T-helper 1 cell treated with Interleukin-12 subunit alpha and Interleukin-12 subunit beta and Interleukin-4 antibody, amounts not matched to agents 30 ng/mL and 1 ng/mL, for 36 hours (primary cell): ENCODE measurements at regions not wholly inside any gene's neighbourhood (a gene's known extent, or its start where the extent isn't known, plus 50 kb on each side); places are given as distances from the start of the nearest gene placed in this dataset.

Experiments
- intact Hi-C: fragments of 100-400 bp; cut with micrococcal nuclease; formaldehyde crosslinking; loops from one replicate; pipeline ENCODE4 v1.15.1; 2024

DNA sequence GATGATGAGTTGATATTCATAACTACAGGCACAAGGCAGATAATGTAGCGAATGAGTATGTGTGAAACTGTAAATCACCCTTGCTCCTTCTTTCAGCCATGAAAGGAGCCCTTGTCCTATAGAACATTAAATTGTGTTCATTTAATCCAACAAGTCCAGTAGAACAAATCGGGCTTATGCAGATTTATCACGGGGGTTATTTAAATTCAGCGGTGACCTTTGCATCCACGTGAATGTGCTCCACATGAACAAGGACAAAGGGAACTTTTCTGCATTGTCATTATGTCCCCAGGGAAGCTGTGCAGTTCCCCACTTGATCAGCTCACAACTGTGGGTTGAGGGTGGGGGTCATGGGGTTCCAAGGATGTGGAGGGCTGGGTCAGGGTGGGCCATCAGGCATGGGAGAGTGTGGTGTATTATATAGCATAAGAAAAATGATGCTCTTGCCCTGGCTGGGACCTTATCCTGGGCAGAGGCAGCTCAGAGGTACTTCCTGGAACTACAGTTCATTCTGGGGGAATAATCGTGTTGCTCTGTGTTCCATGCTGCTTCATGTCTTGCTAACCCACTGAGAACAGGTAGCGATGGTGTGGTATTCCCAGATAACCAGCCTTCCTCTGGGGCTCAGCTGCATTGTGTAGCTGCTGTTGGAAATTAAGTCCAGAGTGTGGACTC, 306.6 kb downstream of the FAT3 start:
- intact Hi-C loops: no loop called here

DNA sequence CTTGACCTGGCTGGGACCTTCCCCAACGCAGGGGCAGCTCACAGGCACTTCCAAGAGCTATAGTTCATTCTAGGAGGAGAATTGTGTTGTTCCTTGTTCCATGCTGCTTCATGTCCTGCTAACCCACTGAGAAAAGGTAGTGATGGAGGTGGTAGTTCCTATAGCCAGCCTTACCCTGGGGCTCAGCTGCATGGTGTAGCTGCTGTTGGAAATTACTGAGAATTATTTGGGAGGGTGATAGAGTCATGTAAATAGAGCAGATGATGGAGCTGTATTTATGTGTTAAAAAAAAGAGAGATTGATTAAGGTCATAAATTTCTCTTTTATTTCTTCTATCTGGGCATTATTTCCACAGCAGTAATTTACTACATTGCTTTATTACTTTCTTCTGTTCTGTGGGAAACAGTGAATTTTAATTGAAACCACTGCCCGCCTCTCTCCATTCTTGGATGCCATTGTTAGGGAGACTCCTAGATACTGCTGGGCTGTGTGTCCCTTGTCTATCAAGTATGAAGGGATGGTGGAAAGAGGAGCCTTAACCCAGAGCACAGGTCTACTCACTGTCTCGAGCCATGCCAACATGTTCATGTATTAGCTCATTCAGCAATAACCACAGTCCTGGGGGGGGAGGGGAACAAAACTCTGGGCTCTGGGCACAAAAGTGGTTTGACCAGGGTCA, 309.2 kb downstream of the FAT3 start:
- intact Hi-C loops: no loop called here

- intact Hi-C loops: no loop called here
Measured at GRCh38 chr11:92536883-92537282, 312.3 kb downstream of the FAT3 start.

DNA sequence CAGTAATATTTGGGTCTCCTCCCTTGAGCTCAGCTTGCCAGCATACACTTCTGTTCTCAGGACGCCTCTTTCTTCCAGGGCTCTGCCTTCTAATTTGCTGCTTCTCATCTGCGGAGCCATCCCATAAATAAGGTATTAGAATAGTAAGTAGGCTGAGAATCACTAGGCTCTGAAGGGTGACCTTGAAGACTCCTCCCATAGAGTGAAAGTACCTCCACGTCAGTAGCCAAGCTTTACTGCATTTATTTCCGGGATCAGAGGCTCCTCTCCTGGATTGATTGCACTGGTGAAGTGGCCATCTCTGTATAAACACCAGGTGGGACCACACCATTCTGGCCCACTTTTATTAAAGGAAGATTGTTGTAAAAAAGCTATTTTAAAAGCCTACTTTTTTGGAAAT, 315.5 kb downstream of the FAT3 start:
- intact Hi-C loops: no loop called here

- intact Hi-C loops: no loop called here
Measured at GRCh38 chr11:92545906-92546471, 321.4 kb downstream of the FAT3 start.

GRCh38 chr11:92546603-92547002, 322.0 kb downstream of the FAT3 start:
- intact Hi-C loops: no loop called here

DNA sequence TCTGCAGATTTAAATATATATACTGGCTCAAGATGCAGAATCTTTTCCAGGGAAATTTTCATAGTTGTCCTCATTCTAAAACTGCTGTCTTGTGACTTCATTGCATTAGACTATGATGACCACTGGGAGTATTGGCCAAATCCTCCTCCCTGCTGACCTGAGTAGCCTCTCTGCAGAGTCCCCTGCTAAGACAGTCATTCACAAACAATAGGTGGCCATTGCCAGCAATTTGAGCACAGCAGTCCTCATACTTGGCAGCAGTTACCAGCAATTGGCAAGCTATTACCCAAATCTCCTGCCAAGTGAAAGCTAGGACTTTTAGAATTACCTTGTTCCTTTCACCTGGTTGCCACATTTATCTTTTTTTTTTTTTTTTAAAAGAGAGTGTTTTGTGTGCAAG, 325.8 kb downstream of the FAT3 start:
- intact Hi-C loops: no loop called here

DNA sequence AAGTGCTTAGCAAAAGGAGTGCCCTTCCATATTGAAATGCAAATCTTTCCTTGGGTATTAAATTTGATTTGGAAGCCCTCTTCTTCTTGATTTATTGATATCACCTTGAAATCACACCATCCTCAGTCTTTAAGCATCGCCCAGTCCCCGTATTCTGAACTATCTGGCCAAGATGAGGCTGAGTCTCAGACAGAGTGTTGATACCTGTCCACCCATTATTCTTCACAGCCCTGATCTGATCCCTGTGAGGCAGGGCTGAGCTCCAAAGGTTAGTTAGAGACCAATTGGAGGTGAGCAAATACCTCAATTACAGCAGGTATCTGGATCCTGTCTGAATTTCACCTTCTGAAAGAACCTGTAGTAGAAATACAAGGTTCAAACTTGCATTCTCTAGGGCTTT, 326.3 kb downstream of the FAT3 start:
- intact Hi-C loops: no loop called here

DNA sequence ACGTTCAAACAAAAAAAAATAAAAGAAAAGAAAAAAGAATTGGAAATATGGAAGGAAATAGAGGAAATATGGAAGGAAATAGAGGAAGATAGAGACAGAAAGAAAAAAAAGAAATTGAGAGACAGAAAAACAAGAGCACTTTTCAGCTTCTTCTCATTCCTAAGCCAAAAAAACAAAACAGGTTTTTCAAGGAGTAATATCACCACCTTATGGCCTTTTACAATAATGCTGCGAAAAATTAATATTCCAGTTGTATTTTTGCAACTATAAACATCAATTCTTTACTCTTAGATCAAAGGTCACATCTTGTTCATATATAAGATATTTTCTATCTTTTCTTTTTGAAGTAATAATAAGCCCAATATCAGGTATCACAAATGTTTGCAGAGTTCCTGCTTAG, 328.3 kb downstream of the FAT3 start:
- intact Hi-C loops: no loop called here

DNA sequence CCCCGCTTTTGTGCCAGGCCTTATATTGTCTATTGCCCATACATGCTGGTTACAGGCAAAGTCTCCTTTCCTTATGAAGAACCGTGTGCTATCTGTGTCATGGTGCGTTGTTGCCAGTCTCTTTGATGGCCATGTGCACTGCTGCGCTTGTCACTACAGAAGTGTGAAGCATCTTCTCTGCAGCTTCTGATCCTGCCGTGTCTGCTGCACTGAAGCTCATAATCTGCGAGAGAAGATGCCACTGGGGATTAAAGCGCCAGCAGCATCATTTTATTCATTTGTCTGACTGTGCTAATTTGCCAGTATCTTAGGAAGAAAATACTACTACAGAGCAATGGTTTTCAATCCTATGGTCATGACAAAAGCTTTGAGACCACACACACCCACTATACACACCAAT, 330.1 kb downstream of the FAT3 start:
- intact Hi-C loops: no loop called here

DNA sequence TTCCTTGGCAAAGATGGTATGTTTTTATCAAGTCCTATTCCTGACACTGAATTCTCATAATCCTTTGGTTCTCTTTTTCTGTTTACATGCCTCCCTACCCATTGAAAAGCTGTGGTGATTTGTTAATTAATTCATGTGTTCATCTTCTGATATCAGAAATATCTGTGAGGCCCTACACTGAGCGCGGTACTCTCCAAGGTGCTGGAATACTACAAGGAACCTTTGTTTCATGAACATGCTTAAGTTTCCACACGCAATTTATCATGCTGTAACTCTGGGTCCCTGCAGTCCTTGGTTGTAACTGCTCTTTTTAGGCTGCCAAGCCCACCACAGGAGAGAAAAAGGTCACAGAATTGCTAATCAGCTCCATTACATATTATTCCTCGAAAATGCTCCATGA, 331.8 kb downstream of the FAT3 start:
- intact Hi-C loops: no loop called here

DNA sequence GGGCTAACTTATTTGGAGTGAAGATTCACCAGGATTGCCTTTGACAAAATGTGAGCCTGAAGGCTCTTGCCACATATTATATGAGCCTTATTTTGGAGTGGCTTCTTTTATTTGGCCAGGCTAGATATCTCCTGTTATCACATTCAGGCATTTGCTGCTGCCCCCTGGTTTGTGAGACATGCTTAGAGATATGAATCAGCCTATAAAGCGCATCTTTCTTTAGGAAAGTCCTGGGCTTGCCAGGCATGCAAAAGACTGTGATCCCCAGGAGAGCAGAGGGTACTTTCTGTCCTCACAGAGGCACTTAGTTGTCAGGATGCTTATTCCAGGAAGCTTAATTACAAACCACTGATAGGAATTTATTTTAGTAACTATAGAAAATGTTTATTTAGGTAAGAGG, 333.3 kb downstream of the FAT3 start:
- intact Hi-C loops: no loop called here

- intact Hi-C loops: no loop called here
Measured at GRCh38 chr11:92558323-92558722, 333.7 kb downstream of the FAT3 start.

DNA sequence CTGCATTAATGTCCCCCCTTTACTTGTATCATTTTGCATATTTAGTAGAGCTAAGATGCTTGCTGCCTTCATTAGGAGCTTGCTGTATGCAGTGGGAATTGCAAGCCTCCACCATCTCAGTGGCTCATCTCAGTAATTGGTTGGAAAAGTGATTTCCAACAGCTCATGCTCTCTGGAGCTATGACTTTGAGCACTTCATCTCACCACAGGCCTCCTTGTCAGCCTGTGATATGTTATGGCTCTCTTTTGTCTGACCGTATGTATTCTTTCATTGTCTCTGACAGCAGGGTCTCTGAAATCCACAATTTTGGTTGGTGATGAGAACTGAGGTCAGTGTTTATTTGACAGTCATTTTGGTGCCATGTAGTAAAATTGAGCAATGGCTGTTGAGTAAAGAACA, 345.1 kb downstream of the FAT3 start:
- intact Hi-C loops: no loop called here

DNA sequence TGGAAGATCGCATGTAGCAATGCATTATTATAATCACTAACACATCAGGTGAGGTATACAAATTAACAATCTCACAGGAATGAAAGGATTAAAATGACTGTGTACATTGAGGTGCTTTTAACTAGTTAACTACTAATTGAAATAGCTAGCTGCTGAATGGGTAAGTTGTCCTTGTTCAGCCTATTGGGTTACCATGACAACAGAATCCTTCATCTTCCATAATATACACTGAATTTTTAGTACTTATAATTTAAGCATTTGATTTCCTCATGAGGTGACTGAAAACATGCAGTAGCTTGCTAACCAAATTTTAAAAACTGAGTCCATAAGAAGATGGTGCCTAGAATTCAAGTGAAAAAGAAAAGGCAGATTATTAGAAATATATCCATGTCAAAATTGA, 347.9 kb downstream of the FAT3 start:
- intact Hi-C loops: no loop called here

GRCh38 chr11:92576315-92576714, 351.7 kb downstream of the FAT3 start:
- intact Hi-C loops: no loop called here

DNA sequence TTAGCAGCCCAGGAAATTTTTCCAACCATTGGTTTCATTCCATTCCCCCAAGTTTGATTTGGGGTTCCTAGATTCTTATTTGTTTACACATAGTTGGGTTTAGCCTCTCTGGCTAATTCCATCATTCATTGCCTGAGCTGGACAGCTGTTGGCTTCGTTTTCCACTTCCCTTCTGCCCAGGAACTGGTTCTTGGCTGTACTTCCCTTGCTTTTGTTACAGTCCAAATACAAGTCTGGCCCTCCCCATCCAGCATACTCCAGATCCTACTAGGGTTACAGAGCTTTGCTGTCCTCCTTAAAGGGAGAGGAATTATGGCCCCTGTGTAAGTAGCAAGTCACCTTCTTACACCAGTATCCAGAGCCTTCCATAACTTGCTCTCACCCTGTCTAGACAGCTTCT, 356.3 kb downstream of the FAT3 start:
- intact Hi-C loops: no loop called here

- intact Hi-C loops: no loop called here
Measured at GRCh38 chr11:92588393-92588792, 363.8 kb downstream of the FAT3 start.

DNA sequence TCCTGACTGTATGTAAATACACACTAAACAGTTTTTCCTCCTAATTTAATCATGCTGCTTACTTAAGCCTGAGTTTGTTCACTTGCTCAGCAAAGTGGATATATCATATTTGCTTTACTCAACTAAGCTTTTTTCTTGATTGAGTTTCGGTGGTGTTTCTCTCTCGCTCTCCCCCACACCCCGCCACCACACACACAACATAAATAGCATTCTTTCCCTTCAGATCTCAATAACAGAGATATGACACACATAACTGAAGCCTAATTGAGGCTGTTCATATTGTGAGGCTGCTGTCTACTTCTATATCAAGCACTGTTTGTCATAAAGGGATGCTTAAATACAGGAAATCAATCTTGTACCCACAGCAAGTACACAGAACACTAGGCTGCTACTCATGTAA, 364.9 kb downstream of the FAT3 start:
- intact Hi-C loops: no loop called here

- intact Hi-C loops: no loop called here
Measured at GRCh38 chr11:92591521-92591920, 366.9 kb downstream of the FAT3 start.

- intact Hi-C loops: no loop called here
Measured at GRCh38 chr11:92594251-92594650, 369.6 kb downstream of the FAT3 start.

DNA sequence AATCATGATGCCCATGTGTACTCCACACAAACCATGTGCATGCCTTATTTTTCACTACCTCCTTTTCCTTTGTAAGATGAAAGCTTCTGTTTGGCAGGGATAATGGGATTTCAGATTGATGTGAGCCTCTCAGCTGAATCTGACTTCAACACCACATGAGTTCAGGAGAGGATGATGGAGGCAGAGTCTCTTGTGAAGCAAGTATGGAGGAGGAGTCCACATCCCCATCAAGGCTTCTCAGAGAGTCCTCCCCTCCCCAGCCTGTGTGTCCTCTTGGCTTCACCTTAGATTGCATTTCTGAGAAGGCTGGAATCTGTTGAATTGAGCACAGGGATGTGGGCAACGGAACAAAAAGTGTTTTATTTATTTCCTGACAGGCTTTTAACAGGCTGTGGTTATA, 370.4 kb downstream of the FAT3 start:
- intact Hi-C loops: no loop called here
